ENCODE measurements at regions not wholly inside any gene's neighbourhood (a gene's known extent, or its start where the extent isn't known, plus 50 kb on each side); places are given as distances from the start of the nearest gene placed in this dataset.

GRCh38 chr6:90807791-90808701 lies 221.2 kb upstream of the MAP3K7 start:
- TF ChIP-seq CTCF (IDR thresholded peaks at IDR 0.05; ENCODE audit: control insufficient read depth, extremely low read depth, insufficient read depth) = no peak
- DNase-seq (ENCODE audit: low read depth) = no peak
- no peak overlapping the region for H3K4me3 ChIP-seq (ENCODE audit: low read depth, low read length)

GRCh38 chr6:90805619-90806155 lies 218.8 kb upstream of the MAP3K7 start:
- no peak for DNase-seq (ENCODE audit: low read depth)
- TF ChIP-seq CTCF (IDR thresholded peaks at IDR 0.05; ENCODE audit: control insufficient read depth, extremely low read depth, insufficient read depth) = no peak
- H3K4me3 ChIP-seq (ENCODE audit: low read depth, low read length) = no peak overlapping the region

GRCh38 chr6:90803956-90804355 lies 217.1 kb upstream of the MAP3K7 start:
- TF ChIP-seq CTCF (IDR thresholded peaks at IDR 0.05; ENCODE audit: control insufficient read depth, extremely low read depth, insufficient read depth) = no peak
- no peak for DNase-seq (ENCODE audit: low read depth)
- no peak overlapping the region for H3K4me3 ChIP-seq (ENCODE audit: low read depth, low read length)

GRCh38 chr6:90795078-90795477 lies 208.2 kb upstream of the MAP3K7 start:
- DNase-seq (ENCODE audit: low read depth) = no peak
- H3K4me3 ChIP-seq (ENCODE audit: low read depth, low read length) = no peak overlapping the region
- no peak for TF ChIP-seq CTCF (IDR thresholded peaks at IDR 0.05; ENCODE audit: control insufficient read depth, extremely low read depth, insufficient read depth)

- TF ChIP-seq CTCF (IDR thresholded peaks at IDR 0.05; ENCODE audit: control insufficient read depth, extremely low read depth, insufficient read depth) = no peak
- H3K4me3 ChIP-seq (ENCODE audit: low read depth, low read length) = no peak overlapping the region
- no peak for DNase-seq (ENCODE audit: low read depth)
Observed at GRCh38 chr6:90793771-90794170, 206.9 kb upstream of the MAP3K7 start.

- no peak for TF ChIP-seq CTCF (IDR thresholded peaks at IDR 0.05; ENCODE audit: control insufficient read depth, extremely low read depth, insufficient read depth)
- DNase-seq (ENCODE audit: low read depth) = no peak
- no peak overlapping the region for H3K4me3 ChIP-seq (ENCODE audit: low read depth, low read length)
Observed at GRCh38 chr6:90790696-90791095, 203.8 kb upstream of the MAP3K7 start.
